Glomerular endothelial cell (primary cell): ENCODE measurements at regions not wholly inside any gene's neighbourhood (a gene's known extent, or its start where the extent isn't known, plus 50 kb on each side); places are given as distances from the start of the nearest gene placed in this dataset.

Experiments
- DNase-seq: peaks from one replicate; pipeline ENCODE4 v3.0.0-alpha.2; 2011; ENCODE audit warnings: low read depth, low spot score; ENCODE audit errors: extremely low read depth

DNA sequence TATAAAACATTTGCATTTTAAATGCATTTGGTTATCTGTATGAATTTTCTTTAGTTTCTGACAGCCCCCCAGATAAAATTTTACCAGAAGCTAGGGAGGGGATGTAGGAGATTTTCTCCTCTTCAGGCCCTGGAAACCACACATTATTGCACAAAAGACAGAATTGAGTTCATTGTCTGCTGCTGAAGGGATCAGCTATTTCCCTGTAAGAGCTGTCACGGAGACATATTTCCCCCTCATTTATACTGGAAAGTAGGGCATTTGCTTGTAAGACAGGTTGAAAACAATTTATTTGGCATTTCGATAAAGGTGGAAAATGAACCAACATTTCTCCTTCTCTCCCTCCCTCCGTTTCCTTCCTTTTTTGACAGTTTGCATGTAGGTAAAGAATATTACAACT is 241.3 kb upstream of the LCORL start:
- DNase-seq: no peak

DNA sequence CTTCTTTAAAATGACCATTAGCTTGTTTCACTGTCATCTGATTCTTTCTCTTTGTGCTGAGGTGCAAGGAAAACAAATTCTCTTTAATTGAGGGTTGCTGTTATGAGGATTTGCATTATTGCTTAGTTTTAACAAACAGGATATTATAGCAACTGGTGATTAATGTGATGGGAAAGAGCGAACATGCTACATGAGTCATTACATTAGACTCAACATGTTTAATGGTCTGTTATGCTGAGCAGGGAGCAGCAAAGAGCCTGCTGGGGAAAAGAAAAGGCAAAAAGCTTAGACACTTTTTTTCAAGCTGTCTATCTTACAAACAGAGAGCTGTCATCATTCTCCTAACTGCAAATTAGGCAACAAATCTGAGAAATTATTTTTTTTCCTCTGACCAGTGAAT is 230.5 kb upstream of the LCORL start:
- DNase-seq: no peak

DNA sequence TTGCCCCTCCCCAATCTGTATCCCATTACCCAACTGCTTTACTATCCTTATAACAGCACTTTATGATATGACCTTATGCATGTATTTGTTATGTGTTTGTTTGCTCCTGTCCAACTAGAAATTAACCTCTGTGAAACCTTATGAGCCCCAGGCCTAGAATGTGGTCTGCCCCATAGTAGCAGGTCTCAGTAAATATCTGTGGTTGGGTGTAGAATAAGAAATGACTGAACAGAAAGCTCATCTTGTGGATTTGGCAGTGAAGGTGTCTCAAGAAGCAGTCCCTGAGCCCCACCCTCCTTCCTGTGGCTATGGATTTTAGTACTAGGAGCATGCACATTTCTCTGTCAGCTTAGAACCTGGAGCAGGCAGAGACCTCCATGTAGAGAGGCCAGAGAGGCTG is 229.0 kb upstream of the LCORL start:
- no peak for DNase-seq

DNA sequence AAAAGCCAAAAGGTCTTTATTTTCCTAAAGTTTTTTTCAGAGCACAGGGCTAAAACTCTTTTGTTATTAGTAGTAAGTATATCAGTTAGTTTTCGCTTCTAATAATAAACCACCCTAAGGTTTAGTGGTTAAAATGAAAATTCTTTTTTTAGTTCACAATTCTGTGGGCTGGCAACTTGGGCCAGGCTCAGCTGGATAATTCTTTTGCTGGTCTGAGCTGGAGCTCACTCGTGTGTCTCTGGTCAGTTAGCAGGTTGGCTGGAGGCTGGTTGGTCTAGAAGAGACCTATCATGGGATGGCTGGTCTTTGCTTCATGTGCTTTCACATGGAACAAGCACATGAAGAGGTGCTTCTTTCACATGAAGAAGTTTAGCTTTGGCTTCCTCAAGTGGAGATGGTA is 227.1 kb upstream of the LCORL start:
- DNase-seq: no peak

DNA sequence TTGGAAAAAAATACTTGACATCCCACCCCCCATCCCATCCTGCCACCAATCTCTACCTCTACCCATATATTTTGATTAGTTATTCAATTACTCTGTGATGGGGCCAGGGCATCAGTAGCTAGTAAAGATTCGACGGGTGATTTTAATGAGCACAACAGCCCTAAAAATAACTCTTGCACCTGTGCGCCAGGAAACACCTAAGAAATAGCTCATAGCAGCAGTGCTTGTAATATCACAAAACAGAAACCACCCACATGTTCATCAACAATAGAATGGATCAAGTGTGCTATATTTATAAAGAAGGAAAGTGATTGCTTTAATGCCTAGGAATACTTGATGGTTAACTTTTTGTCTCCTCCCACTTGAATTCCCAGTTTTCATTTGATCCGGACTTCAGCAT is 225.6 kb upstream of the LCORL start:
- DNase-seq: no peak

DNA sequence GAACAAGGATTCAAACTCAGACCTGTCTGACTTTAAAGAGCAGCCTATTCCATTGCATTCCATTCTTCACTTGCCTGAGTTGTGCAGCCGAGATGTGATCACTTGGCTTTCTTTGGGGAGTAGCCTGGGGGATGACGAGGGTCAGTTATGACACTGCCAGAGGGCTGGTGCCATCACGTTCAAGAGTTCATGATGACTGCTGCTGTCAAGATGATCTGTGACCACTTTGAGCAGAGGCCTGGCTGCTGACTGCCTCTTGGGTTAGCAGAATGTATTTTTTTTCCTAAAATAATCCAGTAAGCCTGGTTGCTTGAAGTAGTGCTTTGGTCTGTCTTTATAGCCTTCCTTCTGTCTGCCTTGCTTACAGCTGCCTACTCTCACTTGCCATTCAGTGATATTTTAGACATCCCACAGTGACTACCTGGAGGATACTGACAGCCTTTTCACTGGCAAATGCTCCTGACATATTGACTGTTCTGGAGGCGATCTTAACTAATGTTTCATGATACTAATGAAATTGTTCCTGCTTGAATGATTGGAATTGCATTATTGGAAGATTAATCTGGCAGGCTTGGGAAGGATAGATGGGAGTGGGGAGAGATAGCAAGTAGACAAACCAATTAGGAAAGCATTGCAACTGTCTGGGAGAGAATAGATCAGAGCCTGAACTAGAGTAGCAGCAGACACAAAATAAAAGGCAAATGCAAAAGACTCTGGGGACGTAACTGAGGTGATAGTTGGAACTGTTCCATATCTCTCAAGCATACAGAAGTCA is 221.6 kb upstream of the LCORL start:
- DNase-seq: no peak

DNA sequence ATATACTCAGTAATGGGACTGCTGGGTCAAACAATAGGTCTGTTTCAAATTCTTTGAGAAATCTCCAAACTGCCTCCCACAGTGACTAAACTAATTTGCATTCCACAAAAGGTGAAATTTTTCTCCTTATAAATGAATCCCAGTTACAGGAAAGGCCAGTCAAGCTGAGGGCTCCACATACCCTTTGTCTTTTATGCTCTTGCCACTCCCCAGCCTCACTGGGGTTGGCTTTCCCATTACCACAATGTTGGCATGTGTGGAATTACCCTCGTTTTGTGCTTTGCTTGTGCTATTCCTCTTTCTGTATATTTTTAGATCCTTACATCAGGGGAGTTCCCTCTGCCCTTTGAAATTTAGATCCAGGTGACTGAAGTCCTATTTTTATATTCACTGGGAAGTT is 220.2 kb upstream of the LCORL start:
- DNase-seq: no peak

DNA sequence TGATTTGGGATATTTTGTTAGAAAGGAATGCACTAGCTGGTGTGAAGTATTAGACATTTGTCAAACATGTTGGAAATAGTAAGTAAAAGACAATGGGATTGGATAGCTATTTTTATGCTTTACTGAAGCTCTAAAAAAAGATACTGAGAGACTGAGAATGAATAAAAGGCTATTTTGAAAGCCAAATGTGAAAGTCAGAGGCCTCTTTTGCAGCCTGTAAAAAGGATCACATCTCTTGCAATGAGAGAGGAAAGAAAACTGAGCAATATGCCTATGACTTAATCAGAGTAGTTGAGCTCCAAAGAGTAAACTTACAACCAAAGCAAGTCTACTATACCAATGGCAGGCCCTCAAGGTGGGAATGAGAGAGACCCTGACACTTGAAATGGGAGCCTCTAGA is 212.6 kb upstream of the LCORL start:
- DNase-seq: no peak

DNA sequence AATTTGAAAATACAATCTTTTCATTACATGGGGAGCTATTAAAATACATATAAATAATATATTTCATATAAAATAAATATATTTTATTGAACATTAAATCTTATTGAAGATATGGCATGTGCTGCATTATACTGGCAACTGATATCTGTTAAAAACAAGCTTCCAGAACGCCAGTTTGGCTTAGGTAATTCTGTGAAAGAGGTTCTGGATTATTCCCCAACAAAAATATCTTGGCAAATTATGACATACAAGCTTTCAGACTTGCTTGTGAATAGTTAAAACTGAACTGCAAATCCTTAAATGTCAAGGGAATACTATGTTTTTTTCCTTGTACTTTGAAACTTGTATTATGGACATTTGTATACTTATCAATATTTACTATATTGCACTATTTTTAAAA is 210.2 kb upstream of the LCORL start:
- no peak for DNase-seq

DNA sequence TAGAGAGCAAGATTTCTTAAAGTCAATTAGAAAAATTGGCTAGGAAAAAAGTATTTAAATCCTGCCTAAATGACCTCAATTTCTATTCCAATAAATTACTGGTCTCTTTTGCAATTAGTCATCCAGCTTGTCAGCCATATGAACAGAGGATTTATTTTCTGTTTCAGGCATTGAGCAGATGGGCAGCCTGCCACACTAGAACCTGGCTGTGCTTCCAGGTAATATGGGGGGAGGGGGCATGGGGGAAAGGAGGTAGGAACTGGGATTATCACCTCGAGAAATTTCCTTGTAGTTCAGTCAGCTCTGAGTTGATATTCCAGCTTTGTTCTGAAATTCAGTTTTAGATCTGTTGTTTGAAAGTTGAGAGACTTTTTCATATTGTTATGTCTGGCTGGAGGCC is 206.3 kb upstream of the LCORL start:
- DNase-seq: no peak

DNA sequence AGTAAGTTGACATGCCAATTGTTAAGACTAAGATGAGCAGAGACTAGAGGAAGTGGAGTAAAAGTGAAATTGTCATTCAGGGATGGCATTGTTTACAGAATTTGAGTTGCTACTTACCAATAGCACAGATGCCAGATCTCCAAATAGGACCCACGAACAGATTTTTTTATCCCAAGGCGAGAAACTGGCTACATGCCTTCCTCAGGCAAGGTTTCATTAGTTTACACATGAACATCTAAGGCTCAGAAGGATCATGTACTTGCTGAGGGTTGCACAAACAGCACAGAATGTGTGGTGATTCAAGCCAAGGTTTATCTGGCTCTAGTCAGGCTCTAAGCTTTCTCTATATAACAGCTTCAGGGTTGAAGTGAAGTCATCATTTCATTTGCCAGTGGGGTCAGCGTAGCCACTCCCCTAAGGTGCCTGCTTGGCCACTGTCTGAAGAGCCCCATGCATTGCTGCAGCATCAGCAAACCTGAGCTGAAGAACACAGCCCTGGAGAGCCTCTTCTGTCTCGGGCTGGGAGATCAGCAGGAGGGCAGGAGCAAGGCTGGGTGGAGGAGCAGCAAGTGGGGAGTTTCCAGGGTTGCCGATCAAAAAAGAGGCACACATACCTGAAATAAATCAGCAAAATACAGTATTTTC is 193.0 kb upstream of the LCORL start:
- DNase-seq: no peak

DNA sequence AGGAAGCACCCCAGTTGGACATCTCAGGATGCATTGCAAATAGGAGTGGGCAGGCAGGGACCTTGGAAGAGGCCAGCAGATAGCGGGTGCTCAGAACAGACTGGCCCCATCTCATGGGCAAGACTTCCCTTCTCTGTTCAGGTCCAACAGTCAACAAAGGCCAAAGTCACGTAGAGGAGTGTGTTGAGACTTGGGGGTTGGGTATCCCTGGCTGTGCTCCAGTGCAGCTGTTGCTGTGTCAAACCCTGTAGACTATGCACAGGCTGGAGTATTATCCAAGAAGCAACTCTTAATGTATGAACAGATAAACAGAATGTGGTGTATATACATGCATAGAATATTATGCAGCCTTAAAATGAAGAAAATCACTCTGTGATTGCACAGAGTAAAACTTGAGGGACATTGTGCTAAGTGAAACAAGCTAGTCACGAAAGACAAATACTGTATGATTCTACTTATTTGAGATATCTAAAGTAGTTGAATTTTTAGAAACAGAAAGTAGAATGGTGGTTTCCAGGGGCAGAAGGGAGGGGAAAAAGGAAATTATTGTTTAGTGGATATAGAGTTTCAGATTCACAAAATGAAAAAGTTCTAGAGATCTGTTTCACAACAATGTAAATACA is 192.1 kb upstream of the LCORL start:
- no peak for DNase-seq

DNA sequence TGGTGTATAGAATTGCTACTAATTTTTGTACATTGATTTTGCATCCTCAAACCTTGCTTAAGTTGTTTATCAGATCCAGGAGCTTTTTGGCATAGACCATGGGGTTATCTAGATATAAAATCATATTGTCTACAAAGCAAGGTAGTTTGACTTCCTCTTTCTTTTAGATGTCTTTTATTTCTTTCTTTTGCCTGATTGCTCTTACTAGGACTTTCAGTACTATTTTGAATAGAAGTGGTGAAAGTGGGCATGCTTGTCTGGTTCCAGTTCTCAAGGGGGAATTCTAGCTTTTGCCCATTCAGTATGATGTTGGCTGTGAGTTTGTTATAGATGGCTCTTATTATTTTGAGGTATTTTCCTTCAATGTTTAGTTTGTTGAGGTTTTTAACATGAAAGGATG is 187.9 kb upstream of the LCORL start:
- no peak for DNase-seq

DNA sequence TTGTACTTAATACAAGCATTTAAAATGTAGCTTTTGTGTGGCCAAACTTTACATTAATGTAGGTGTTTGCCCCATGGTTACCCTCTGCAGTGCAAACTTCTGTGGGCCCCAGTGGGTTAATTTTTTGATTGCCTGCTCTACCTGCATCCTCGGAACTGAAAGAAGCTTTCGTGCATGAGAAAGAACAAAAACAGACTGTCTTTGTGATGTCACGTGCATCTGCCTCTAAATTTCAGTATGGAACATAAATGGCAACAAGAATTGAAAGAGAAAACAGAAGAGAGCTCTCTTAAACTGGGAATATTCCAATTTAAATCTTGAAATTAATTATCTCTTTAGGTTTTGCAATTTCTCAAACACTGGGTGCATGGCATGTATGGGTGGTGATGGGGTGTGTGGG is 182.4 kb upstream of the LCORL start:
- no peak for DNase-seq

DNA sequence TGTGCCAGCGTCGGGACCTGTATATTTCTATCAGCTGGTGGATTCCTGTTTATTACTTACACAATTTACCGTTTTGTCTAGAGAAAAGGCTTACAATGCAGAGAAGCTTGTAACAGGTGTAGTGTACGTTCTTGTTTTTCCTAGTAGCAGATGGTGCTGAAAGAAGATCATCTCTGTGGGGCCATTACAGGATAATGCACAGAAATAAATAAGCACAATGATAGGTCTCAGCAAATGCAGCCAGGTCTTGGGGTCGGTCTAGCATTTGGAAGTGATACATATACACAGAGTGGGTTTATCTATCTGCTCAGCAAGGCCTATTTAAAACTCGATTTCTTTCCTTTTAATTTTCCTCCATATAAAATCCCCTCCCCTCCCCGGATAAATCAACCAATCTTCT is 180.9 kb upstream of the LCORL start:
- DNase-seq: no peak

DNA sequence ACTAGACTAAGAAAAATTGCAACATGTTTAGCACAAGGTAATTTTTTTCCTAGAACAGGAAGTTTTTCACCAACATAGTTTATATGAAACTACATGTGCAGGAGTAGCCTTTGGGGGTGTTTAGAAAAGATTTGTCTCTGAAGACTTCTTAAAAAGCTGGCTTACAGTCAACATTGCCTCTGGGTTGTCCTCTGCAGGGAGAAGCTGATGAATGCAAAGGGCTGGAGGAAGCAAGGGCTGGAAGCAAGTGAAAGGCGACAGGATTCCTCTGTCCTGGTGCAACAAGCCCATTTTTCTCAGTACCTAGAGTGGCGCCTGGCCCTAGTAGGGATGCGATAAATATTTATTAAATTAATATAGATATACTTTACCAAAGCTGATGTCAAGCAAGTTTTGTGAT is 180.3 kb upstream of the LCORL start:
- no peak for DNase-seq

DNA sequence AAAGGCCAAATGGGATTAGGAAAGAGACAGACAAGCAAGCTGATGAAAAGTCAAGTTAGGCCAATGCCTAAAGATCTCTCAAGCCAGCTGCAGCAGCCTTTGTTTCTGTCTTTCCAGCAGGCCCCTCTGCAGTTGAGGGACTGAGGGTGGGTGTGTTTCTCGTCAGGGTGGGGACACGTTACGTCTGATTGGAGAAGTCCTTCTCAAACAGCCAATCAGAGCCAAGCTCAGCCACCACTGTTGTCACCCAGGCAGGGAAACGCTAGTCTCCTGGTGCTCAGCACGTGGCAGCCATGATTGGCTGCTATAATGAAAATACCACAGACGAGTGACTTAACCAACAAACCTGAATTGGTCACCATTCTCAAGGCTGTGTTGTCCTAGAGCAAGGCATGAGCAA is 177.1 kb upstream of the LCORL start:
- no peak for DNase-seq

DNA sequence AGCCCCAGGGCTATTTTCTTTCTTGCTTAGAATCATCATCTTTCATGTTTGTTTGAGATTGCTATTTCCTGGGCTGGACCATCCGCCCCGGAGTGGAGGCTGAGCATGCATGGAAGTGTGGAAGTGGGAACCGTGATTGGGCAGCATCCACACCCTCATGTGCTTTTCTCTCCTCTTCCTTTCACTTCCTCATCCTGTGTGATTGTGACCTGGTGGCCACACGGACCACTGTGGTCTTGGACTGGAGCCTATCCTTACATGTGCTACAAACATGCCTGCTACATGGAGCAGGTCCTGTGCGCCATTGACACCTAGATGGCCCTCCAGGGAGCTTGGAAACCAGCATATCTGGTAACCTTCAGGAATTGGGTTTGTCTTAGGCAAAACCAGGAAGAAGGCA is 175.9 kb upstream of the LCORL start:
- no peak for DNase-seq

DNA sequence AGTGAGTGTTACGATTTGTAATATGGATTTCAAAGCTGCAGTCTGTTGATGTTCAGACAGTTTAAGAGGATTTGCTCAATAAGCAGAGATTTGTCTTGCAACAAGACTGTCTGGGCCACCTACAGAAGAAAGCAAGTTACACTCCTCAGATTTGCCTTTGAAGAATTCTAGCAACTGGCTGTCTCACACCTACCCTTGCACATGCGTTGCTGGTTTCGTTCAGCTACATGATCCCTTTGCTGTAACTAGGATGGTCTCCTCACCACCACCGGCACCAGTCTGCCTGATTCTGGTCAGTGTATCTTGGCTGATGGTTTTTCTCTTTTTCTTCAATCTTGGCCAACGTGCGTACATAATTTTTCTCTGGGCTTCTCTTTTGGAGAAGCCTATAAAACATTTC is 172.7 kb upstream of the LCORL start:
- no peak for DNase-seq

DNA sequence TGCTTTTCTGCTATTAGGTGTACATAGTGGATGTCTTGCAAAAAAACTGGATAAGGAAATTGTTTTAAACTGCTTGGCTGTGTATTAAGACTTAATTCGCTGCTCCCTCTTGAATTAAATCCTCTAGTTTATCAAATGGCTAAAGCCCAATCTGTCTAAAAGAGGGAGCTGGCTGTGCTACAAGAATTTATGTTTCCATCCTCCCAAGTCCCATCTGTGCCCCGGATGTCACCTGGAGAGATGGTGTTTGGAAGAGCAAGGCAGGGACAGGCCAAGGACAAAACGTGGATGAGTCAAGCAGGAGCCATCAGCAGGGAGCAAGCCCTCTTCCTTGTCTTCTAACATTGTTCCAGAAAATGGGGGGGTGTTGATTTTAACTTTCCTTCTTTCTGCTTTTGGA is 171.3 kb upstream of the LCORL start:
- no peak for DNase-seq

DNA sequence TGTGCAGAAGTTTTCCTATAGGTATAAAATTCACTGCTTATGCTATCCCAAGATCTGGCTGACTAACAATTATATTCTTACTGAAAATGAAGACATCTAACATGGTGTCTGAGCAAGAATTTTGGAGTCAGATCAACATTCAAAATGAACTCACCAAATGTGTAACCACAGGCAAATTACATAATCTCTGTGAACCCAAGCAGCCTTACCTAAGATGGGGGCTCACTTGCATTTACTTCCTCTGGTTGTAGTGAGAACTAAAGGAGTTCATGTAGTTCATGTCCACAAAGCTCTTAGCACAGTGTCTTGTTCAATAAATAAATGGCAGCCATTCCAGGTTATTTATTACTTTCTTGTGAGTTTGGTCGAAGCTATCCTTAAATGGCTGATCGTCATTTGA is 163.9 kb upstream of the LCORL start:
- DNase-seq: no peak

DNA sequence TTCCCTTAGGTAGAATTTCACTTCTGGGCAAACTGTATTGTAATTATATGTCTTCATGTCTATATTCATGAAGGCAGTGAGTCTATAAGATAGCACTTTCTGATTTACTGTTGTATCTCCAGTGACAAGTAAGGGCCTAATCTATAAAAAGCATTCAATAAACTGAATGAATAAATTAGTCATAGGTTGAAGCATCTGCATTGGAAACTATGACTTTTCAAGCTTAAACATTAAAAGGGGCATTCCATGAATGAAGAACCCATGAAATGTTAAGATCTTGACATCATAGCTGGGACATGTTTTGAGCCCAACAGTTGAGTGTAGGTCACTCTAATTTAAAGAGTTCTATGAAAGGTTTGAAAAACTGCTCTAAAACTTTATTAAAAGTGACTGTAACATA is 159.3 kb upstream of the LCORL start:
- DNase-seq: no peak
